Endothelial cell of umbilical vein (primary cell): ENCODE measurements at regions not wholly inside any gene's neighbourhood (a gene's known extent, or its start where the extent isn't known, plus 50 kb on each side); places are given as distances from the start of the nearest gene placed in this dataset.

Experiments used
- CTCF ChIP-seq, 2 donors: IDR thresholded peaks; 1 replicate in 1 of 2; 2 replicates in 1 of 2; pipeline ENCODE4 v1.5.1; 2011; ENCODE audit warnings: low read length in 2 of 2, mild to moderate bottlenecking in 2 of 2, moderate library complexity in 2 of 2, control low read depth in 1 of 2, inconsistent platforms in 1 of 2, low read depth in 1 of 2; ENCODE audit not compliant: insufficient read depth in 1 of 2; ENCODE audit errors: extremely low read depth in 1 of 2
- JUN ChIP-seq: IDR thresholded peaks from 2 replicates; pipeline ENCODE4 v1.6.1; 2011; ENCODE audit warnings: borderline replicate concordance, low read depth; ENCODE audit not compliant: insufficient read length, insufficient read depth
- POLR2A ChIP-seq: IDR thresholded peaks from 2 replicates; pipeline ENCODE4 v1.6.1; 2012; ENCODE audit warnings: low read depth, mild to moderate bottlenecking, control low read depth, low read length
- POLR2AphosphoS5 ChIP-seq: IDR thresholded peaks from 2 replicates; pipeline ENCODE4 v1.6.1; 2012; ENCODE audit warnings: low read depth, mild to moderate bottlenecking, control low read depth, low read length, moderate library complexity; ENCODE audit not compliant: insufficient read depth

- TF ChIP-seq POLR2AphosphoS5 = no peak
- no peak for TF ChIP-seq CTCF (IDR thresholded peaks at IDR 0.05; ENCODE audit: extremely low read depth in 1 of 2, insufficient read depth in 1 of 2, low read depth in 1 of 2, low read length in 2 of 2)
- TF ChIP-seq POLR2A = no peak
- no peak for TF ChIP-seq JUN
Observed at GRCh38 chr2:188032306-188032705, 259.4 kb upstream of the GULP1 start.
